HG03558 (cell line): ENCODE measurements at regions not wholly inside any gene's neighbourhood (a gene's known extent, or its start where the extent isn't known, plus 50 kb on each side); places are given as distances from the start of the nearest gene placed in this dataset.
"Not testable (repeated sequence)": the region's sequence is repeated elsewhere in the genome, so short reads cannot be mapped to it uniquely, and the experiment has no call there.

Source experiments
- ATAC-seq: cut with Tn5 transposase; IDR thresholded peaks from one replicate; pipeline ENCODE4 v1.9.1; 2021; ENCODE audit warnings: moderate number of reproducible peaks; ENCODE audit not compliant: unreplicated experiment; ENCODE audit errors: extremely low read depth

- not testable (repeated sequence) for ATAC-seq
Observed at GRCh38 chr4:49314815-49315214, 328.7 kb downstream of the CWH43 start.

GRCh38 chr4:49320725-49321410, 334.8 kb downstream of the CWH43 start:
- not testable (repeated sequence) for ATAC-seq

- ATAC-seq = not testable (repeated sequence)
Observed at GRCh38 chr4:49321511-49322300, 335.6 kb downstream of the CWH43 start.

GRCh38 chr4:49322610-49323572, 336.8 kb downstream of the CWH43 start:
- not testable (repeated sequence) for ATAC-seq

GRCh38 chr4:49323573-49323940, 337.5 kb downstream of the CWH43 start:
- not testable (repeated sequence) for ATAC-seq
